ENCODE measurements at regions not wholly inside any gene's neighbourhood (a gene's known extent, or its start where the extent isn't known, plus 50 kb on each side); places are given as distances from the start of the nearest gene placed in this dataset.
"Not testable (repeated sequence)": the region's sequence is repeated elsewhere in the genome, so short reads cannot be mapped to it uniquely, and the experiment has no call there.

DNA sequence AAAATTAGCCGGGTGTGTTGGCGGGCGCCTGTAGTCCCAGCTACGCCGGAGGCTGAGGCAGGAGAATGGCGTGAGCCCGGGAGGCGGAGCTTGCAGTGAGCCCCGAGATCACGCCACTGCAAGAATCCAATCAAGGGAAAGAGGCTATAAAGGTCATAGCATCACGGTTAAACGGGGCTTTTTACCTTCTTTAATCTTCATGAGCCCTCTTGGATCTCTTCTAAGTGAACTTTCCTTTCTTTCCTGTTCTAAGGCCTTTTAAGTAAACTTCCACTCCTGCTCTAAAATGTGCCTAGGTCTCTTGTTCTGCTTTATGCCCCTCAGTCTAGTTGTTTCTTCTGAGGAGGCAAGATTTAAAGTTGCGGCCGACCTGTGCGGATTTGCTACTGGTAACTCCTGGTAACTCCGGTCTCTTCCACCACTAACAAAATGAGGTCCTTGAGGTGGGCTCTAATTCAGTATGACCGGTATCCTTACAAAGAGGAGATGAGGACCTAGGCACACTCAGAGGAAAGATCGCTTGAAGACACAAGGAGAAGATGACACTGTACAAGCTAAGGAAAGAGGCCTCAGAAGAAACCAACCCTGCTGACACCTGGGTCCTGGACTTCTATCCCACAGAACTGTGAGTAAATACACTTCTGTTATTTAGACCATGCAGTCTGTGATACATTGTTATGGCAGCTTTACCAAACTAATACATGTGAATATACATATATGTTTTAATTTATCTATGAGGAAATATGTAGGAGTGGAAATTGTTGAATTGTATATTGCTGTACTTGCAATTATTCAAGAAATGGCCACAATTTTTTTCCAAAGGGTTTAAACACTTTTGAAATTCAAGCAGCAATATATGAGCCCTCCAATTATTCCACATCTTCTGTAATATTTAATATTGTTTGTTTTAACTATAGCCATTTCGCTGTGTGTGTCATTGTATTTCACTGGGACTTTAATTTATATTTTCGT, 331.5 kb upstream of the CNTNAP2 start:
- DNase-seq: no peak

DNA sequence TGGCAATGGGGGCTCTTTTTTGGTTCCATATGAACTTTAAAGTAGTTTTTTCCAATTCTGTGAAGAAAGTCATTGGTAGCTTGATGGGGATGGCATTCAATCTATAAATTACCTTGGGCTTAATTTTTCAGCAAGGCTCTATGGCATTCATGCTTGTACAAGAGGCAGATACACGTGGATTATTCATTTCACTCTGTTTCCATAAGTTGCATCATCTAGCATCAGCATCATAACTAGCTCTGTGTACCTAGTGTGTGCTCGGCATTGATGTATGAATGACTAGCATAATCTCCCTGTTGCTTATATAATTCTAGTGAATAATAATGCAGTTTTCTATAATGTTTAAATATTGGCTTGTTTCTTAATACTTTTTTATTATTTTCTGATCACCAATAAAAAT, 335.2 kb upstream of the CNTNAP2 start:
- DNase-seq: not testable (repeated sequence)

DNA sequence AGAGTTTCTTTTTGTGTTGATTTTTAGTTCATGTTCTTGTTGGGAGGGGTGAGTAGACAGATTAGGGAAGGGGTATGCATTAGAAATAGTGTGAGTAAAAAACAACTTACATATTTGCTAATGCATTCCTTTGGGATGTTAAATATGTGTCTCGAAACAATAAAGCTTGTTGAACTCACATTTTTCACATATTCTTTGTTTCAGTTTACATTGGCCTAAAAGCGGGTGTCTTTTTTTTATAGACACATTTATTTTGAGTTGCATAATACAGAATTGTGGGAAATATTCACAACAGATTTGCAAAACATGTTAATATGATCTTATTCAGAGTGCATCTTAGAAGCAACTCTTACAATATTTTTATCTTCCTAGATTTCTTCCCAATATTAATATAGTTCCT, 337.5 kb upstream of the CNTNAP2 start:
- DNase-seq: no peak

DNA sequence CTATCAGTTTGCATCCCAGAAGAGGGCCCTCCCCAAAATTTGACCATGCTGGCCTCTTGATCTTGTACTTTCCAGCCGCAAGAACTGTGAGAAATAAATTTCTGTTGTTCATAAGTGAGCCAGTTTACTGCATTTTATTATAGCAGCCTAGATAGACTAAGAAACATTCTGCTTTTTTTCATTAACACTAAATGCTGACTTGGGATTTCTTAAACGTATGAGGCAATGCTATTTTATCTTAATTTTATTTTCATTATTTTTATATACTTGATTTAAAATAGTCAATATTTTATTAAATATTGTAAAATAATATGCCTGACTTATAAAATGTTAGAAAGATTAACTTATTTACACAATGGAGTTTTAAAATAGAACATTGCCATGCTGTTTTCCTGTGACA, 341.8 kb upstream of the CNTNAP2 start:
- no peak for DNase-seq

DNA sequence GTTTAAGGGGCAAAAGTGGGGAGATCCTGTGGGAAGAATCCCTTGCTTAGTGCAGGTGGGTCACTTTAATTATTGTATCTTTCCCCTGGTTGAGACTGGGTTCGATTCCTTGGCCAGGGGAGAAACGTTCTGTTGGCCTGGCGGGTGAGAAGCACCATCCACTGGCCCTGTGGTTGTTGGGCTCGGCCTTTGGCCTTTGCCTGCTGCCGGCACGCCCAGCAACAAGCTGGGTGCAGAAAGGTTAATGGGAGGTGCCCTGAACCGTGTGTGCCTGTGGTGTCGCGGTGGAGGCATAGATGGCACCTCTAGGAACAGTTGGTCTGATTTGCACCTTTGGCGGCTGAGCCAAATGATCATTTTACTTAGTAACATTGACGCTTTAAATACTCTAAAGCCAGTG, 363.6 kb upstream of the CNTNAP2 start:
- DNase-seq: no peak

DNA sequence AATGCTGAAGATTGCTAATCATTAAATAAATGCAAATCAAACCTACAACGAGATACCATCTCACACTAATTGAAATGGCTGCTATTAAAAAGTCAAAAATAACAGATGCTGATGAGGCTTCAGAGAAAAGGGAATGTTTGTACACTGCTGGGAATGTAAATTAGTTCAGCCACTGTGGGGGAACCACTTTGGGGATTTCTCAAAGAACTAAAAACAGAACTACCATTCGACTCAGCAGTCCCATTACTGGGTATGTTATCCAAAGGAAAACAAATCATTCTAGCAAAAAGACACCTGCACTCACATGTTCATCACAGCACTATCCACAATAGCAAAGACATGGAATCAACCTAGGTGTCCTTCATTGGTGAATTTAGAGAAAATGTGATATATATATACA, 379.0 kb upstream of the CNTNAP2 start:
- no peak for DNase-seq

DNA sequence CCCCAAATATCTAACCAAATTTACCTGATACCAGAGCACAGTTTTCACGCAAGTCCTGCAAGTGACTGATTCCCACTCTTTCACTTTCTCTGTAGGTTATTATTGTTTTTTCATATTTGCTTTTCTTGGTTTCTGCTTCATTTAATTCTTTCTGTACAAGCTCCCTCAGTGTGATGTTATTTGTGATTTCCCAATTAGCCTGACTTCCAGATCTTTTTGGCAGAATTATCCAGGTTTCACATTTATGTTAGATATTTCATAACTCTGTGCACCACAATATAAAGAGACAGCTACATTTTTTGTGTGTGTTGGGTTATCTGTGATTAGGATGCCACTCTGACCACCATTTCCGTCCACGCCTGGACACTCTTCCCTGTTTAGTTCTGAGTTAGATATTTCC, 381.5 kb upstream of the CNTNAP2 start:
- no peak for DNase-seq

DNA sequence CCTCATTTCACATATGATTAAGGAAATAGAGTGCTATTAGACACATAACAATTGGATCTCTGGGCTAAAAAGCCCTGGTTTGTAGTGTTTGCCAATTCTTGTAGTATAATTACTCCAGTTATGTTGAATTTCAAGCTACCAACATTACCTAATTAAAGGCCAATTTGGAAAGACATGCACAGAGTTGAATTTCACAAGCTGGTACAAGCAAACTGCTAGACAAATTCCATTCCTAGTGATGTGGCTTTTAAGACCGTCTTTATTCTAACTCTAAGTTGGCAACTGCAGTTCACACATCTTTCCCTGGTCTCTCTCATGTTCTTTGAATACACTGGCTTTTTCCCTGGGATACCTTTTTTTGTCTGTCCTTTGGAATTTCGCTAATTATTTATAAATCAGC, 384.1 kb upstream of the CNTNAP2 start:
- DNase-seq: no peak

DNA sequence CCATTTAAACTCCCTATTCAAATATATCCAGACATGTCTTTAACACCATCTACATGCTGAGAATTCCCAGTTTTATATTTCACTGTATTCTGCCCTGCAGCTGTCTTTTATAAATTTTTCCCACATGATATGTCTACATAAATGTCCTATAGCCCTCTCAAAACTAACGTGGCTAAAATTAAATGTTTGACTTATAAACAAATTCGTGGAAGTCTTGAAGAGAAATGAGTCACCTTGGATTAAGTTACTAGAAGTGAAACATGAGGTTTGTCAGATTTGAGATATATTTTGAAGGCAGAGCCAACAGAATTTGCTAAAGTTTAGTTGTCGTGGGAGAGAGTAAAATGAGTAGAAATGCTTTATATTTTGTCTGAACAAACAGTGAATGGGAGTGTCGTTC, 386.9 kb upstream of the CNTNAP2 start:
- no peak for DNase-seq

DNA sequence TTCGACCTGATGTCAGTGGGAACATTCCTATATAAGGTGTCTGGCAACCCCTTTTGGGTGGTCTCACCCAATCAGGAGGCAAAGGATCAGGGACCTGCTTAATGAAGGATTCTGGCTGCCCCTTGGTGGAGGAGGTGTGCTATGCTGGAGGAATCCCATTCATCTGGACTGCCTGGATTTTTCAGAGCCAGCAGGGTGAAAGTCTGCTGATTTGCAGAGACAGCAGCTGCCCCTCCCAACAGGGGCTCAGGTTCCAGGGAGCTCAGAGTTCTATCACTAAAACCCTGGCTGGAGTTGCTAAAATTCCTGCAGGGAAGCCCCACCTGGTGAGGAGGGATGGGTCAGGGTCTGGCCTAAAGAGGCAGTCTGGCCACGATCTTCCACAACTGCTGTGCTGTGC, 398.5 kb upstream of the CNTNAP2 start:
- DNase-seq: no peak

DNA sequence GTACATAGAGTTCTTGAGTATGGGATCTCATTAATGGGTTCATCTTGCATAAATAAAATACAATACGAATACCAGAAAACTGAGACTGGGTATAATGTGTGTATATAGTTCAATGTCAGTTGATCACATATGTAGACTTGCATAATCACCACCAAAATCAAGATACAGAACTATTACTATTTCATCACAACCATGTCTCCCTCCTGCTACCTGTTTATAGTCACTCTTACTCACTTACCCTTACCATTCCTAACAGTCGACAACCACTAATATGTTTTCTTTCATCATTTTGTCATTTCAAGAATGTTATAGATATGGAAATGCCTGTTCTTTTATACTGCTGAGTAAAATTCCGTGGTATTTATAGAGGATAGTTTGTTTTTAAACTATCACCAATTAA, 416.1 kb upstream of the CNTNAP2 start:
- no peak for DNase-seq

DNA sequence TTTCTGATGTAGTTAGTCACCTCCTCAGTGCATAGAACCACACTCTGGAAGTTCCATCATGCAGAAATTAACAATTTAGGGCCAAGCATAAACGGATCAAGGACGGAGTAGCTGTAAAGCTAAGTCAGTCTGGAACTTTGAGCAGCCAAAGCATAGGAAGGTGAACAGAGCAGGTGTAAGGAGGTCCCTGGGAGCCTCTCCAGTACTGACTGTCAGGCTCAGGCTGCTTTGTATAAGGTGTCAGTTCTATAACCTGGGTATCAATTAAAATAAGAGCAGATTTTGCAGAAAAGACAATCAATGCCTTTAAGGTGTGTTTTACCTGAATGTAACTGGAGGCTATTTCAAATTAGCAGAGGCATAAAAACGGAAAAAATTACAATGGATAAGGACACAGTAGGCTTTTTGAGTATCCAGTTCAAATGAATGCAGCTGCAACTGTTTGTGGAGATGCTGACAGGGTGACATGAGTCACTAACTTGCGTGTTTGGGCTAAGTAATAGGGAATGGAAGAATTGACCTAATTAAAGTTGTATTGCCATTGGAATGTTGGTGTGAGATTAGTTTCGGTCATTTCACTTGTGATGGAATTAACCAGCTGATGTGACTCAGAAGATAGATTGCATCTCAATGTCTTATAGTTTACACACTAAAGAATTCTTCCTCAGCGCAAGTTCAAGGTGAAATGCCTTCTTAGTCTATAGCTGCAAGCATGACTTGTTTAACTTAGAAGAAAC, 417.9 kb upstream of the CNTNAP2 start:
- no peak for DNase-seq

DNA sequence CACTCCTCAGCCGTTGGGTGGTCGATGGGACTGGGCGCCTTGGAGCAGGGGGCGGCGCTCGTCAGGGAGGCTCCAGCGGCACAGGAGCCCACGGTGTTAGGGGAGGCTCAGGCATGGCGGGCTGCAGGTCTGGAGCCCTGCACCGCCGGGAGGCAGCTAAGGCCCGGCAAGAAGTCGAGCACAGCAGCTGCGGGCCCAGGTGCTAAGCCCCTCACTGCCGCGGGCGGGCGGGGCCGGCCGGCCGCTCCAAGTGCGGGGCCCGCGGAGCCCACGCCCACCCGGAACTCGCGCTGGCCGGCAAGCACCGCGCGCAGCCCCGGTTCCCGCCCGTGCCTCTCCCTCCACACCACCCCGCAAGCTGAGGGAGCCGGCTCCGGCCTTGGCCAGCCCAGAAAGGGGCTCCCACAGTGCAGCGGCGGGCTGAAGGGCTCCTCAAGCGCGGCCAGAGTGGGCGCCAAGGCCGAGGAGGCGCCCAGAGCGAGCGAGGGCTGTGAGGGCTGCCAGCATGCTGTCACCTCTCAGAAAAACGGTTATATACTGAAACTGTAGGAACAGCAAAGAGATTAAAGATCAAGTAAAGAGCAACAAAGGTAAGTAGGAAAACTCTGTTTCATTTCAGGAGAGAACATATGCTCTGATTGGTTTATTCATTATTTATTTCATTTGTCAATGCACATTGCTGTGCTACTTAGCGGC, 419.0 kb upstream of the CNTNAP2 start:
- DNase-seq: not testable (repeated sequence)

DNA sequence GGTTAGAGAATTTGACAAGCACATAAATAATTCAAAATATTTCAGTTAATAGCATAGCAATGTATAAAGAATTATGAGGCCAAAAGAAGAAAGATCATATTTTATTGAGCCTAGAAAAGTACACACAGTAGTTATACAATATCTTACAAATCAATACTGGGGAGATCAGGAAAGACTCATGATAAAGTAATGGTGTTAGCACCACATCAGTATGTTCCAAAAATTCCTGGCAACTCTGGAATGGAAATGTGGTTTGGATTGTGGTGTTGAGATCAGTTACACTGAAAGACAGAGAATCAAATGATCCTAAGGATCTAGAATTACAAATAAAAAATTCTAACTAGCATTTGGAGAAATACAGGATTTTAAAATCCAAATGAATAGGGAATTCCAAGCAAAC, 420.5 kb upstream of the CNTNAP2 start:
- DNase-seq: no peak

DNA sequence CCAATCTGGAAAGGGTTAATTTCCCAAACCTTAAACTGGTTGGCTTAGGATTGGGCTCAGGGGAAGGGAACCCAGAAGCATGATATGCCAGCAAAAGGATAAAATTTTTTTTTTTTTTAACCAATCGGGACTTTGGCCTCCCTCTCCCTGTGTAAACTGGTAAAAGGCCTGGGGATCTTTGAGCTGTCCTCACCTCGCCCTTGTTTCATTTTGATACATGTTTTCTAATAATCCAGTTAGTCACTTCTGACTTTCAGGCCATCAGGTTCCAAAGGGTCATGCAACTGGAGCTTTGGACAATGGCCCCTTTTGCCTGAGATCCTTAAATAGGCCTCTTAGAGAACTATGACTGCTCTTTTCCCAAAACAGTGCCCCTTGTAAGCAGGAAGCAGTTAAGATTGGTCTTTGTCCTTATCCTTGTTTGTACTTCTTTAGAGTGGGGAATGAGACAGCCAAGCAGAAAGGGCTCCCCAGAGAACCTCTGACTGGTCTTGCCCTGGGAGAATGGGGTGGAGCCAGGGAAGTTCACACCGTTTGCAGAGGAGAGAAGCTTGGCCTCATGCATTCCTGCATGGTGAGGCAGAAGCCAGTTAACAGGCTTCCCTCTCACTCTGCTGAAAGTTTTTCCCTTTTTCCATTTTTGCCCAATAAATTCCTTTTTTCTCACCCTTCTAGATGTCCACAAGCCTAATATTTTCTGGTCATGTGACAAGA, 424.2 kb upstream of the CNTNAP2 start:
- no peak for DNase-seq

DNA sequence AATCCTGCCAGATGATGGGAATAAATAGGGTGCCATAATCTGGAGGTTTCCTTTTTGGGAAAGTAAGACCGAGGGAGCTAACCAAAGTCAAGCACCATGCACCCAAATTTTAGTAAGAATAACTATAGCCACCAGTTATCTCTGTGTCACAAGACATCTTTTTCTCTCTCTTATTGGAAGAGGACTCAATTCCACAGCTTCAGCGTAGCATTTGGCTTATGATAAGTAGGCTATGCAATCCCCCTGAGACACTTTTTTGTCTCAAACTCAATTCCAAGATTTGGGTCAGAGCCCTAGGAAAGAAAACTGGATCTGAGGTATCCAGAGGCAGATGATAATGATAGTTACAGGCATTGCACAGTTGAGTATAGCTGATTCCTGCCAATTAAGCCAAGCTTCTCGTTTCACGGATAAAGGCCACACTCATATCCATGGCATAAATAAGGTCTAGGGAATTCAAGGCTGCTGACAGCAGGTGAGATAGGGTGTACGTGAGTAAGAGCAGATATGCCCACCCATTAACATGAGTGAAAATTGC, 425.2 kb upstream of the CNTNAP2 start:
- no peak for DNase-seq

DNA sequence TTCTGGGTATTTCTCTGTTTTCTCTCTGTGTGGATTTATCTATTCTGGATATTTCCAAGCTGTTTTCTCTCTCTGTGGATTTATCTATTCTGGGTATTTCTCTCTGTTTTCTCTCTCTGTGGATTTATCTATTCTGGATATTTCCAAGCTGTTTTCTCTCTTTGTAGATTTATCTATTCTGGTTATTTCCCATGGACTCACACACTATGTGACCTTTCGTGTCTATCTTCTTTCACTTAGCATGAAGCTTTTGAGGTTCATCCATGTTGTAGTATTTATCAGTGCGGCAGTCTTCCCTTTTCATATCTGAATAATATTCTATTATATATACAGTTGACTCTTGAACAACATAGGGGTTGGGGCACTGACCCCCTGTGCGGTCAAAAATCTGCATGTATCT, 435.0 kb upstream of the CNTNAP2 start:
- no peak for DNase-seq

DNA sequence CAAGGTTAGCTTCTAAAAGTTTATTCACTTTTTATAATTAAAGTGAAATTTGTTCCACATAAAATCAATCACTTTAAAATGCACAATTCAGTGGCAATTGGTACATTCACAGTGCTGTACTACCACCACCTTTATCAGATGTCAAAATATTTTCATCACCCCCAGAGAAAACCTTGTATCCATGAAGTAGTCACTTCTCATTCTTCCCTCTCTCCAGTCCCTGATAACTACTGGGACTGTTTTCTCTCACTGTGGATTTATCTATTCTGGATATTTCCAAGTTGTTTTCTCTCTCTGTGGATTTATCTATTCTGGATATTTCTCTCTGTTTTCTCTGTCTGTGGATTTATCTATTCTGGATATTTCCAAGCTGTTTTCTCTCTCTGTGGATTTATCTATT, 435.4 kb upstream of the CNTNAP2 start:
- DNase-seq: no peak

DNA sequence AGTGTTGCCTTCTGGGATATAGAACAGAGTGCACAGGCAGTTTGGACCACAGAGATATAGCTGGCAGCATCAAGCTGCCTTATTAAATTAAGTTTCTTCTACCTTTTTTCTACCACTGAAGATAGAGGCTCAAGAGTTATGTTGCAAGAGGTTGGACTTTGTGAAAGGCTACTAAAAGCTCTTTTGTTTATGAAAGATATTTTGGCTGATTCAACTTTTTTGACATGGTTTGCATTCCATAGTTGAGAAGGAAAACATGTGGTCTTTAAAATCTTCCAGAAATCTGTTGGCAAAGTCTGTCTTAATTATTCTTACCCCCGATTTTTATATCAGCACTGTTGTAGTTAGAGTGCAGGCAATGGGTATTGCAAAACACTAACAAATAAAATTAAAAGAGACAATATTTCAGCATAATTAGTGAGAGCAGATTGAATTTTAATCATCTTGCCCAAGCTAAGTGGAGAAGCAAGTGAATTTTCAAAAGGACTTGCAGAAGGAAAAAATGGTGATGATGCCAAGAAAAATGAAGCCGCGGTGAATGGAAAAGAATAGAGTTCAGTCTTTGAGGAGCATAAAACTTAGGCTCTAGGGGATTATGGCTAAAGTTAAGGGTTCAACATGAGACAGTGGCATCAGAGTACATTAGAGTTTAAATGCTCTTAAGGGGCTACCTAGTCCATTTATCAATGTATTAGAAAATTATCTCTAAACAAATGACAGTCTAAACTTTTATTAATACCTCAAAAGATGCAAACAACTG, 450.9 kb upstream of the CNTNAP2 start:
- DNase-seq: no peak

DNA sequence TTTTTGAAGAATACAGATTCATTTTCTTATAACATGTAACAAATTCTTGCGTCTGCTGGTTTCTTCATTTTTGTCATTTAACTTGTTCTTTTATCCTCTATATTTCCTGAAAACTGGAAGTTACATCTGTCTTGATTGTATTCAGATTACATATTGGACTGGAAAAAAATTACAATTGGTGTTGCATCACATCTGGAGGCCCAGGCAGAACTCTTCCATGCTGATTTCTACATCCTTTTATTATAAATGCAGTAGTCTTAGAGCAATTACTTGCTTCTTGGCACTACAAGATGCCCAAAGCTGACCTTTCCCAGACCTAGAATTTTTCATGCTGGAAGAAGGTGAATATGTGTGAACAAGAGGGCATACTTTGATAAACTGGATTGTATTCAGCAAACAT, 460.9 kb upstream of the CNTNAP2 start:
- no peak for DNase-seq

DNA sequence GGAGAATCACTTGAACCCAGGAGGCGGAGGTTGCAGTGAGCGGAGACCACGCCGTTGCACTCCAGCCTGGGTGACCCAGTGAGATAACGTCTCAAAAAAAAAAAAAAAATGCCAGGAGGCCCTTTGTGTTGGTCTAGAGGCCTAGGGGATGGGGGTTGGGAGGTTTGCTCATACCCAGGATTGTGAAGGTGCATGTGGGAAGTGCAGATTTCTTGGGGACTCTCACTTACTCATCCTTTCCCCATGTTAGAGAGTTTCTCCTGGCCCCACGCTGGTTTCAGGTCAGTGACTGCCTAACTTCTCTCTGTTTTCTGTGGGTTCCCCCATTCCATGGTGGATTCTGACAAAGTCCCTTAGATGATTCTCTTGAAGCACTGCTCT, 471.5 kb upstream of the CNTNAP2 start:
- no peak for DNase-seq

All from T-helper 9 cell (primary cell).